GM12892 (cell line): ENCODE measurements at regions not wholly inside any gene's neighbourhood (a gene's known extent, or its start where the extent isn't known, plus 50 kb on each side); places are given as distances from the start of the nearest gene placed in this dataset.

Source experiments
- DNase-seq: peaks from one replicate; pipeline ENCODE4 v3.0.0; 2011; ENCODE audit not compliant: insufficient read length
- FAIRE-seq: peaks from 2 replicates; lab custom pipeline; 2011; peaks lifted over from hg19 to GRCh38; lab: Jason Lieb, UNC
- POLR2A ChIP-seq: IDR thresholded peaks from 2 replicates; pipeline ENCODE4 v1.6.1; 2011; ENCODE audit warnings: low read depth, low read length, control low read depth
- POLR2AphosphoS5 ChIP-seq: IDR thresholded peaks from 2 replicates; pipeline ENCODE4 v1.6.1; 2011; ENCODE audit warnings: low read depth, low read length, control low read depth
- TAF1 ChIP-seq: IDR thresholded peaks from 2 replicates; pipeline ENCODE4 v1.6.1; 2011; ENCODE audit warnings: low read depth, mild to moderate bottlenecking, control low read depth, low read length, borderline replicate concordance

GRCh38 chr17:64788286-64789060 lies 126.4 kb upstream of the SMURF2 start:
- FAIRE-seq (no peak), DNase-seq (no peak)
- TF ChIP-seq POLR2AphosphoS5 (no peak), POLR2A (no peak), TAF1 (no peak)

- TF ChIP-seq TAF1 (no peak), POLR2AphosphoS5 (no peak), POLR2A (no peak)
- FAIRE-seq (no peak), DNase-seq (no peak)
Measured at GRCh38 chr17:64787921-64788271, 125.8 kb upstream of the SMURF2 start.

- DNase-seq: no peak
- no peak for FAIRE-seq
- TF ChIP-seq POLR2A (no peak), POLR2AphosphoS5 (no peak), TAF1 (no peak)
Measured at GRCh38 chr17:64787255-64787920, 125.3 kb upstream of the SMURF2 start.

- DNase-seq (no peak), FAIRE-seq (no peak)
- TF ChIP-seq TAF1: no peak
- TF ChIP-seq POLR2AphosphoS5: no peak
- TF ChIP-seq POLR2A: no peak
Measured at GRCh38 chr17:64786337-64786736, 124.2 kb upstream of the SMURF2 start.

GRCh38 chr17:64785011-64785421 lies 122.9 kb upstream of the SMURF2 start:
- TF ChIP-seq POLR2A (no peak), TAF1 (no peak), POLR2AphosphoS5 (no peak)
- no peak for DNase-seq
- FAIRE-seq: no peak

- DNase-seq (no peak), FAIRE-seq (no peak)
- no peak for TF ChIP-seq TAF1
- no peak for TF ChIP-seq POLR2A
- no peak for TF ChIP-seq POLR2AphosphoS5
Measured at GRCh38 chr17:64784353-64785010, 122.4 kb upstream of the SMURF2 start.

GRCh38 chr17:64783556-64784352 lies 121.6 kb upstream of the SMURF2 start:
- no peak for DNase-seq
- FAIRE-seq: no peak
- TF ChIP-seq POLR2A (no peak), POLR2AphosphoS5 (no peak), TAF1 (no peak)

GRCh38 chr17:64783031-64783461 lies 120.9 kb upstream of the SMURF2 start:
- FAIRE-seq (no peak), DNase-seq (no peak)
- TF ChIP-seq TAF1 (no peak), POLR2A (no peak), POLR2AphosphoS5 (no peak)

- TF ChIP-seq TAF1: no peak
- TF ChIP-seq POLR2A: no peak
- TF ChIP-seq POLR2AphosphoS5: no peak
- FAIRE-seq: no peak
- DNase-seq: no peak
Measured at GRCh38 chr17:64781810-64782555, 119.9 kb upstream of the SMURF2 start.

GRCh38 chr17:64781014-64781756 lies 119.1 kb upstream of the SMURF2 start:
- no peak for TF ChIP-seq POLR2AphosphoS5
- no peak for FAIRE-seq
- DNase-seq: no peak
